SIG-M5 treated with dmso at 0.1 percent for 504 hours (cell line): ENCODE measurements at regions not wholly inside any gene's neighbourhood (a gene's known extent, or its start where the extent isn't known, plus 50 kb on each side); places are given as distances from the start of the nearest gene placed in this dataset.

Experiments
- DNase-seq: peaks from one replicate; lab custom pipeline; 2025; ENCODE audit not compliant: unreplicated experiment; lab: John Stamatoyannopoulos, UW

- no peak for DNase-seq
Measured at GRCh38 chr17:77771587-77771986, 186.9 kb upstream of the TNRC6C start.

DNA sequence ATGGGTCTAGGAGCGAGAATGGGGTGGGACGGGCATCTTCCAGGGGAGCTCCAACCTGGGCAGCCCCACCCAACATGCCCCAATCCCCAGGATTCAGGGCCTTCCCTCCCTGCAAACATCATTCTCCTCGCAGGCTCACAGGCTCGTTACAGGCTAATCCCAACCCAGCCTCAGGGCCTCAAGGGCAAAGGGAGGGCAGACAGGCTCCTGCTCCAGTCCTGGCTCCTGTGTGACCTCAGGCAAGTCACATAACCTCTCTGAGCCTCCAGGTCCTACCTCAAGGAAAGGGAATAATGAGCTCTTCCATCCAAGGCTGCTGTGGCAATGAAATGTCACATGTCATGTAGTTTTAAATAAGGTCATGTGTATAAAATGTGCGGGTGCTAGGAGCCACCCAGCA is 186.5 kb upstream of the TNRC6C start:
- no peak for DNase-seq

- peak; percentile 16 for DNase-seq
Measured at GRCh38 chr17:77772461-77772897, 186.0 kb upstream of the TNRC6C start.

- no peak for DNase-seq
Measured at GRCh38 chr17:77772899-77773358, 185.6 kb upstream of the TNRC6C start.

GRCh38 chr17:77774182-77774581 is 184.3 kb upstream of the TNRC6C start:
- DNase-seq, result no peak

- DNase-seq, result no peak
Measured at GRCh38 chr17:77778636-77779489, 179.6 kb upstream of the TNRC6C start.

GRCh38 chr17:77779711-77780539 is 178.6 kb upstream of the TNRC6C start:
- DNase-seq, result no peak

DNA sequence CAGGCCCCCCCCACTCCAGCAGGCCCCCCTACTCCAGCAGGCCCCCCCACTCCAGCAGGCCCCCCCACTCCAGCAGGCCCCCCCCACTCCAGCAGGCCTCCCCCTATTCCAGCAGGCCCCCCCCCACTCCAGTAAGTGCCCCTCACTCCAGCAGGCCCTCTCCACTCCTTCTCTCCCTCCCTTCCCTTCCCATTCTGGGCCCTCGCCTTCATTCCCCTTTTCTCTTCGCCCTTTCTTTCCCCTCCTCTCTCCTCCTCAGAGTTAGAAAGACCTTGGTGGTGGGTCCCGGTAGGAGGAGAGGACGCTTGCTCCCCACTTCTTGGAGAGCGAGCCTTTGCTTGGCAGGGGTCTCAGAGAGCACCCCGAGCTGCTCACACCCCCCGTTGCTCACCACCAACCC is 177.0 kb upstream of the TNRC6C start:
- no peak for DNase-seq

- no peak for DNase-seq
Measured at GRCh38 chr17:77782201-77782600, 176.3 kb upstream of the TNRC6C start.

DNA sequence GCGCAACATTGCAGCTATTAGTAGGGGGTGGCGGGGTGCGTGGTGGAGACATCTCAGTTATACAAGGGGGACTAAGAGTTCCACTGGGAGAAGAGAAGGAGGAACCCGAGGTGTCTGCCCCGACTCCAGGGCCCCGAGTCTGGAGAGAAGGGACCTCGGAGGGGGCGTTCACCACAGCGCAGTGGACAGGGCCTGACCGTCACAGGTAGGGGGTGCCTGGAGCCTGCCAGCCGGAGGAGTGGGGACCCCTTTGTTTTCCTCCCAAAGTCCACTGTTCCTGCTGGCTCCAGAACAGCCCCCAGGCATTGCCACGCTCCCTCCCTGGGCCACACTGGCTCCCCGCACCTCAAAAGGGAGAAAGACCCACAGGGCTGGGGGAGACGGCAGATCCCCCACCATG is 175.9 kb upstream of the TNRC6C start:
- no peak for DNase-seq

- DNase-seq, result no peak
Measured at GRCh38 chr17:77783991-77784820, 174.3 kb upstream of the TNRC6C start.

GRCh38 chr17:77785312-77785905 is 173.1 kb upstream of the TNRC6C start:
- no peak for DNase-seq

DNA sequence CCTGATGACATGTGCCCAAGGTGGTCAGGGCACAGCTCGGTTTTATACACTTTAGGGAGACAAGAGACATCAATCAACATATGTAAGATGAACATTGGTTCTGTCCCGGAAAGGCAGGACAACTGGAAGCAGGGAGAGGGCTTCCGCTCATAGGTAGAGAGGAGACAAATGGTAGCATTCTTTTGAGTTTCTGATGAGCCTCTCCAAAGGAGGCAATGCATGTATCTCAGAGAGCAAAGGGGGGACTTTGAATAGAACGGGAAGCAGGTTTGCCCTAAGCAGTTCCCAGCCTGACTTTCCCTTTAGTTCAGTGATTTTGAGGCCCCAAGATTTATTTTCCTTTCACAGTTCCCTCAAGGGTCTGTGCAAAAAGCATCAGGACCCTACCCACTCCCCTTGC is 172.4 kb upstream of the TNRC6C start:
- no peak for DNase-seq

GRCh38 chr17:77786740-77787505 is 171.6 kb upstream of the TNRC6C start:
- DNase-seq, result no peak

DNA sequence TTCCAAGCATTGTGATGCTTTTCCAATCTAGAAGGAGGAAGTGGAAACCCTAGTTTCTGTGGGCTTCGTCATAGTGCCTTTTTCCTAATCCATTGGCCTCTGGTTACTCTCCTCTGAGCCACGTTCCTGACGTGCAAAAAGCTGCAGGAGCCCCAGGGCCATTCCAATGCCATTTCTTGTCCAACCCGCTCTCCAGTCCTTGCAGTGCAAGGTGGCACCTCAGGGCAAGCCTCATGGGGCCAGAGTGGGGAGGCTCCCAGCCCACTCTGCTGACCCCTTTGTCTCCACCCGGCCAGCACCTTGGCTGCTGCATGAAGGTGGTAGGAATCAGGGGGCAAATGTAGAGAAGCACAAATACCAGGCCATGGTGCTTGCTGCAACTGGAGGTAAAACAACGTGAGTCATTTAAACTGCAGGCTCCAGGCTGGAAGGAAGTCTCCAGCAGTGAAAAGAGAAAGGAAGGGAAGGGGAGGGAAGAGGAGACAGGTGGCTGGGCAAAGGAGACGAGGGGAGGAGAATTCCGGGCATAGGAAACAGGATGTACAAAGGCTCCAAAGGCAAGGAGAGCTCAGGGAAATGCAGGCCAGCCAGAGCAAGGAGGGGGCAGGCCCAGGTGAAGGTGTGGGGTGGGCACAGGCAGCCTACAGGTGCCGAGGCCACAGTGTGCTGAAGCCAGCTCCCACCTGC is 168.2 kb upstream of the TNRC6C start:
- DNase-seq, result no peak

- no peak for DNase-seq
Measured at GRCh38 chr17:77792626-77793025, 165.9 kb upstream of the TNRC6C start.

GRCh38 chr17:77793146-77793970 is 165.1 kb upstream of the TNRC6C start:
- no peak for DNase-seq

GRCh38 chr17:77793971-77794235 is 164.6 kb upstream of the TNRC6C start:
- DNase-seq, result no peak

DNA sequence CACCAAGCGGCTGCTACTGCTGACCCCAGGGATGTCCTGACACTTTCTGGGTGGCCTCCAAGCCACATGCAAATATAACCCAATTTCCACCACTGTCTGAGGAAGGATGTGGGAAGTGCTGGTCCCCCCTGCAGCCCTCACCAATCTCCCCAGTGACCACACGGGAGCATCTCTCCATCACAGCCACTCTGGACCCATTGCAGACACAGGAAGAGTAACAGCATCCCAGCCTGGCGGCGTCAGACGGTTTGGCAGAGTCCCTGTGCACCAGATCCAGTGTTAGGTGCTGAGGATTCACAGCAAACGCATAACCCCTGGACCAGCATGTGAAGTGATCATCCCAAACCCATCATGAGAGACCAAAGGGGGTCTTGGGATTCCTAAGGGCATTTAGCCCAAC is 163.7 kb upstream of the TNRC6C start:
- no peak for DNase-seq
